Daoy (cell line): ENCODE measurements at regions not wholly inside any gene's neighbourhood (a gene's known extent, or its start where the extent isn't known, plus 50 kb on each side); places are given as distances from the start of the nearest gene placed in this dataset.
"Not testable (repeated sequence)": the region's sequence is repeated elsewhere in the genome, so short reads cannot be mapped to it uniquely, and the experiment has no call there.

Experiments
- DNase-seq: peaks from one replicate; pipeline ENCODE4 v3.0.0-alpha.2; 2015; ENCODE audit warnings: low read depth

DNA sequence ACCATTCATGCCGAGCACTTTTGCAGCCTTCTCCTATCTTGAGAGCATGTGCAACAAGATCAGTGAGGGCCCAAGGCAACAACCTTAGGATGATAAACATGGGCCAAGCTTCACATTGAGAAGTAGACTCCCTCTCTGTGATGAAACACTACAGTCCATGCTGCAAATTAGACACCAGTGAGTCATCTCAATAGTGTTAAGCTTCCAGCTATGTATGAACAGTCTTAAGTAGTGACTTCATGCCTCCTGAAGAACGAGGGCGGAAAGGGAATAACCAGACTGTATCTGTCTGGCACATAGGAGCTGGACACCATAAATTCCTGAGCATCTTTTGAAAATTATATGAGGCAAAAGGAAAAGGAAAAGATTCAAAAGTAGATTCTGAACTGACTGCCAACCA is 309.9 kb upstream of the SLITRK1 start:
- DNase-seq, result no peak

DNA sequence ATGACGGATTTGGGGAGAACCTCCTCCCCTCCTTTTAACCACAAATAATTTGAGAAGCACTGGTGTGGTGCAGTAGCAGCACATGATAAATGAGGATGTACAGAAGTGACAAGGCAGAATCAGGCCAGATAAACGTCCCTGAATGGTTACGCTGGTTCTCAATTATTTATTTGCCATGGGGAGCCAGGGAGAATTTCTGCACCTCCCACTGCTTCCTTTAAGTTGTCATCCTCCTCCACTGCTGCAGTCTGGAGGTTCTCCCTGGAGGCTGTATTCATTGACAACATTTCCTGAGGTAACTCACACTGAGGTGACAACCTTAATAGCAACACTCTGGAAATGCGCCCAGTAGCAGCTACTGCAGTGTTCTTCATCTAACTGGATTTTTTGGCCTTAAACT is 308.9 kb upstream of the SLITRK1 start:
- no peak for DNase-seq

DNA sequence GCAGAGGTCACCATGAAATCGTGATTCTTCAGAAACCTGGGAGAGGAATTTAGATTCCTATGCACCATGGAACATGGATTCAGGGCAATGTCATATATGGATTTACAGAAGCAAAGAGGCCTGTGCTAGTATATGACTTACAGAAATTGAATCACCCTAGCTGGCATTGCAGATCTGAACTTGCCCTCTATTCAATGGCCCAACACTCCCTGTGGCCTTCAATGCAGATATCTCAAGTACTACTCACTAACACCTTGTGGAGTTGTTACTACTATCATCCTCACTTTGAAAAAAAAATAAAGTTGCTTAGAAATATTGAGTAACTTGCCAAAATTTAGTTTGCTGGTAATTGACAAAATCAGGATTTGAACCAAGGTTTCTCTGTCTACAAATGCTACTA is 305.4 kb upstream of the SLITRK1 start:
- DNase-seq, result no peak

DNA sequence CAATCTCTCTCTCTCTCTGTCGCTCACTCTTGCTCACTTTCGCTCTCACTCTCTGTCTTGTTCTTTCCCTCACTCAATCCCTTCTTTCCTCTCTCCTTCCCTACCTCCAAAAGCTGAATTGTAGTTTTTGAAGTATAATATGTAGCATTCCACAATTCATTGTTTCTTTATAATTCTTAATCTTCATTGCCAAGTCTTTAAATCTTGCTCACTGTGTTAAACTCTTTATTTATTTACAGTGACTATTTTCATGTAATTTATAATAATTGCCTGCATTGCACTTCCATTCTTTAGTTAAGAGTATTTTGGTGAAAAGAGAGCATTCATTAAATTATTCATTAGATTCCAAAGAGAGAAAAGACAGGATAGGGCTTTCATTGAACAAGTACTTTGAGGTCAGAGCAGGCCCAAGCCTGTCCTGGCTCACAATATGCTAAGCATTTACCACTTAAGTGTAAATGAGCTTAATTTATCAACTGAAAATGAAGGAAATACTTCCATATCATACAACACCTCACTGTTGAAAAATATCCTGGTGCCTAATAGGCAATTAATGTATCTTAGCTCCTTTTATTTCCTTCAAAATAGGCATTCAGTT is 257.4 kb upstream of the SLITRK1 start:
- no peak for DNase-seq

DNA sequence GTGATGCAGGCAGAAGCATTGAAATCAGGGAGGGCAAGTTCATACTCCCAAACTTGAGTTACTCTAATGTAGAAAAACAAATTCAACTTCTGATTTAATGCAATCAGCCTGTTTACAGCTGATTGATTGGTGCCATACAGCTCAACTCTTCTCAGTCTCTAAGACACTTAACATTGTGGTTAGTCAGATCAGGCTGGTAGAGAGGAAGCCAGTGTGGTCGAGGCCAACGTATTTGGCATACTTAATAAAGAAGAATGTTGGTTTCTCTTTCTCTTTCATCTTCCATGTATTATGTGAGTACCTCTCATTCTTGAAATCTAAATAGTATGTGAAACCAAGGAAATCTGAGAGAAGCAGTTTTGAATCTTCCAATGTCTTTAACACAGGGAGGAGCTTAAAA is 255.0 kb upstream of the SLITRK1 start:
- DNase-seq, result no peak

DNA sequence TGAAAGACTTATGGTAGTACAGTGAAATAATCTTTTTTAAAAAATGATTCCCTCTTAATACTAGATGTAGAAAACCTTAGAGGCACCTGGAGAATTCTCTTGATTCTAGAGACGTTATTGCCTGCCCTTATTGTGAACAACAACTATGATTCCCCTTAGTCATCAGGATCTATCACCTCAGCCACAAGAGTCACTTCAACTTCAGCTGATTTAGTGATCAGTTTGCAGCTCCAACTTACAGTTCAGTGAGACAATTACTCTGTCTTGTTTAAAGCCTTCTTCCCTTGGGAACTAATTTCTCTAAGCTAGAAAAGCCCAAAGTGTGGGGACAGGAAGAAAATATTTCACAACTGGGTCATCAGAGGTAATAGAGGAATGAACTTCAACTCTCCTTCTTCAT is 254.3 kb upstream of the SLITRK1 start:
- no peak for DNase-seq

DNA sequence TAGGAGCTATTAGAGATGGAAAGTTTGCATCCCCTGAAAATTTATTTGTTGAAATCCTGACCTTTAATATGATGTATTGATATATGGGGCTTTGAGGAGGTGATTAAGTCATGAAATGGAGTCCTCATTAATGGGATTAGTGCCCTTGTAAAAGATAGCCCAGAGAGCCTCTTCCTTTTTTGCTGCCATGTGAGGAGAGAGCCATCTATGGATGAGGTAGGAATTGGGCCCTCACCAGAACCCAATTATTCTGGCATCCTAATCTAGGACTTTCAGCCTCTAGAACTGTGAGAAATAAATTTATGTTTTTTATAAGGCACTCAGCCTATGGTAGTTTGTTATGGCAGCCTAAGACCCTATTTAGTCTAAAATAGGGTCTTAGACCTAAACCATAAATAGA is 250.2 kb upstream of the SLITRK1 start:
- DNase-seq, result no peak

DNA sequence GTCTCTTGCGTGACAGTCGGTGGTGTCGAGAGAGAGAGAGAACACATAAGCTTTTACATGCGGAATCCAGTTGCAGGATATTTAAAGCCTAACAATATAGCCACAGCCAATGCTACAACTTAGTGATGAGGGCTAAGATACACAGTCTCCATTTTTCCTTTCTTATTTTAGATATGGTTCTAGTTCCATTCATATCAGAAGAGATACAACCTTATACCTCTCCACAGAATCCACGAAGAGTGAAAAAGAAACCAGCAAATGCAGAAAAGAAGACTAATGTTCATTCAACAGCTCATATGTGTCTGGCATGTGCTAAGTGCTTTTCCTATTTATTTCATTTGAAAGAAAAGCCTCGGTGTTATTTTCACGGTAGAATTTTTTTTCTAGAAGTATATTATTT is 249.0 kb upstream of the SLITRK1 start:
- DNase-seq, result no peak

DNA sequence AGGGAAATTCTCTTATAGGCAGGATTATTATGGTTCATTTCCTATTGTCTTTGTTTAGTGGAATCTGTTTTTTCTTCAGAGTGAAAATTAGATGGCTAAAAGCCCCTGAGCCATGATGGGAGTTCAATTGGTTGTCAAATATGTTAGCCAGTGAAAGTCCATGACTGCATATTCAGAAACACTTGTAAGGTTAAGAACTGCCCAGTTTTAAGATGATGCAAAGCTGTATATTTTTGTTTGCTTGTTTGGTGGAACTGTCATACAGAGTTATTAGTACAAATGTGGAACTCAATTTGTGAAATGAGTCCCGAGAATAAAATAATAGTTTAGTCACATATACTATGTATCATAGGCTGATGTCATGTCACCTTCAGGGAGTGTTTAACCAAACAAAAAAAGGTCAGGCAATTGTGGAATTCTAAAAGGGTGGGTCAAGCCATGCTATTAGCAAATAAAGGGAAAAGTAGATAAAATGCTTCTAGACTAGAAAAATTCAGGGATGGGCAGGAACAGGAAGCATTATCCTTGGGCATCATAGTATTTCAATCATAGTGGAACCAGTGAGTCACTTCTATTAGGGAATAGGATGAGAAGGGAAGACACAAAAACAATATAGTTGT is 248.3 kb upstream of the SLITRK1 start:
- no peak for DNase-seq

DNA sequence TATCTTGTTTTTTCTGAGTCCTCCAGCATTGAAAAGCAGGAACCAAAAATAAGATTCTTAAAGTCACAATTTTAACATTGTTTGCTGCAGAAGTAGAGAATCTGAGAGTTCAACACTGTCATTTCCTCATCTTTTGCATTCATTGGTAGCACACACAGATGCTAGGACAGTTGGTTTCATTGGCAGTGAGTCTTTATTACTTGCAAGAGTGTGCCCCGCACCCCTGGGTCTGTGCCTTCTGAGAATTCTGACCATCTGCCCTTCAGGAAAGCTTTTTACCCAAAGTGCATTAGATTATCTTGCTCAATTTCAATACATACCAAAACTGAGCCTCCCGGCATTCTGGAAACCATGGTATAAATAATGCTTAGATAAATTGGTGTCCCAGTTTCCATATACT is 247.7 kb upstream of the SLITRK1 start:
- no peak for DNase-seq

DNA sequence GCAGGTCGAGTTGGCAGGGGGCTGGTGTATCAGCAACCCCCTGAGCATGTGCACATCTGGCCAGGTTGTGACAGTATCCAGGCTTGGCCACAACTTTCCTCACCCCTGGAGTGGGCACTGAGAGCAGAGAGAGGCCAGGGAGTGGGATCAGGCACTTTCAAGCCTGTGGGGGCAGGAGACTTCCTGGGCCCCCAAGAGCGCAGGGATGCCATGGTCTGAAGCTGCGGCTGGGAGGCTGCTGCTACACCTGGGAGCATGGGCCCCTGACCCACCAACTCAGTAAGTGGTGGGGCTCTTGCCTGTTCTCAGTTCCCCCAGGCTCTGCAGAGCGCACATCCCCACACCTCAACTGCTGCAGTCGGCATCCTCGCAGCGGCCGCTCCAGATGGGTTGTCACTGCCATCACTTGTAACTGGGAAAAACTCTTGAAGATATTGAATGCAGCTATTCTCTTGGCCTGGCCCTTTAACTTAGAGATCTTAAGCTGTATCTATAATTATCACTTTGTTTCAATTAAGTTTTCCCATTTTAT is 245.4 kb upstream of the SLITRK1 start:
- no peak for DNase-seq

DNA sequence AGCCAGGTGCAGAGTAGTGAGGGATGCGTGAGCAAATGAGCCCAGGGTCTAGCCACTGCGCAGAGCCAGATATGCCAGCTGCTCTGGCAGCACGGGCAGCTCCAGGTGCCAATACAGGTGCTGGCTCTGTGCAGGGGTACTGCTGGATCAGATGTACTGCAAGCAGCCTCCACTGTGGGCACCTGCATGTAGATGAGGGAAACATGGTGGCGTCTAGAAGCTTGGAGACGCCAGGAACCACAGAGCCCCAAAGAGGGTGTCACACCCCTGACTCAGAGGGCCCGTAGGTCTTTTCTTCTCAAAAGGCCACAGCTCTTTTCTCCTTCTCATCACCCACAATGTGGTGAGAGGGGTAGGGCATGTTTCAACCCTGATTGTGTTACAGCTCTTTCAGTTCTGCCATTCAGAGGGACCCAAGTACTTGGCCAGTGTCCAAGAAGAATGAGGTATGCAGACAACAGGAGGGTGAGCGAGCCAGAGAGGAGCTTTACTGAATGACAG is 244.4 kb upstream of the SLITRK1 start:
- DNase-seq, result no peak

DNA sequence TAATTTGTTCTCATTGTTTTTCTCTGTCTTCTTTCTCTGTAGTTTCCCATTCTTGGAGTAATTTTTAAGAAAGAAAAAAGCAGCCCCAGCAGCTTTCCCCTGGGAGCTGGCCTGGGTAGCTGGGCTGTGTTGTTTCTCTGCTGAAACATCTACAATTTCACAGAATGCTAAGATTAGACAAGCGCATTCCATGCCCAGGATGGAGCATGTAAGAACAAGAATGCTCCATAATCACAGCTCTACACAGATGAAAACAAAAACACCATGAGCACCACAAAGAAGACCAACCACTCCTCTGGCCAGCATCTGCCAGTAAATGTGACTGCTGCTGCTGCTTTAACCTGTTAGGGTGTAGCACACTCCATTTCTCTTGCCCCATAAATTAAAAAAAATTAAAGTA is 239.2 kb upstream of the SLITRK1 start:
- DNase-seq, result no peak

DNA sequence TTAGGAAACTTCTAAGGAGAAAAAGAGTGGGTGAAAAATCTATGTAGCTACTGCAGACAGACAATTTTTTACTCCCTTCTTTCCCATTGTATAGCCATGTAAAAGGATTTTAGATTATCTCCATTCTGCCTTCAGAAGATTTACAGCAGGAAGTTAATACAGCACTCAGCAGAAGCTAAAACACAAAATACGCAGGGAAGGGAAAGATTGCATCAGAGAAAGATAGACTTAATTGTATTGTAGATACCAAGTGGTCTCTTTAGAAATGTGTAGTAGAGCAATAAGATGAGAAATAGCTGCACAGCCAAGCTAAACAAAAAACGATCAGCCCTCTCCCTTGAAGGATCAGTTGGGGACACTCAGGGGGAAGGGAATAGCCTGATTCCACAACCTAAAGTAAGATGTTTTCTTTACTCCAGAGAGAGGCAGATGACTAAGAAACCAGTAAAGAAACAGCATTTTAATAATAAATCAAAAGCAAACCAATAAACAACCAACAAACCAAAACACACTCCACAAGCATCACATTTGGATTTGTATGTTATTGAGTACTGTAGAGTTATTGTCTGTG is 236.7 kb upstream of the SLITRK1 start:
- no peak for DNase-seq

DNA sequence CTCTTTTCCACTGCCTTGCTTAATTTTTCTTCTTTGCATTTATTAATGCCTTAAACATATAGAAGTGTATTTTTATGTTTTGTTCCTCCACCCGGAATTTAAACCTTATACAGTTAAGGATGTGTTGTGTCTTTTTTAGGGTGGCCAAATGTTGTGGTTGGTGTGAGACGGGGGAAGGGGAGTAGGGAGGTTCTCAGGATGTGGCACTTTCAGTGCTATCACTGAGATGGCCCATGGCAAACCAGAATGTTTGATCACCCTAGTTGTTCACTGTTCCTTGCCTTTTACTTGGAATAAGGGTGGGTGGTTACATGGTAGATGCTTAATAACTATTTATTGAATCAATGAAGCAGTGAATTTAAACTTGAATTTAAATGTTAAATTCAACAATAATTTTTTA is 216.0 kb upstream of the SLITRK1 start:
- DNase-seq, result no peak

DNA sequence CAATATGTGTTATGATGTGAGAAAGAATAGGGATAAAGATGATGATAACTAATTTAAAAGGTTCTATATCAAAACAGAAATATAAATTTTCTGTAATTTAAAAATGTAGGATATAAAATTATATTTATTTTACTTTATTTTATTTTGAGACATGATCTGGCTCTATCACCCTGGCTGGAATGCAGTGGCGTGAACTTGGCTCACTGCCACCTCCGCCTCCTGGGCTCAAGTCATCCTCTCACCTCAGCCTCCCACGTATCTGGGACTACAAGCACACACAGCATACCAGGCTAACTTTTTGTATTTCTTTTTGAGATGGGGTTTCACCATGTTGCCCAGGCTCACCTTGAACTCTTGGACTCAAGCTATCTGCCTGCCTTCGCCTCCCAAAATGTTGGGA is 214.9 kb upstream of the SLITRK1 start:
- no peak for DNase-seq

DNA sequence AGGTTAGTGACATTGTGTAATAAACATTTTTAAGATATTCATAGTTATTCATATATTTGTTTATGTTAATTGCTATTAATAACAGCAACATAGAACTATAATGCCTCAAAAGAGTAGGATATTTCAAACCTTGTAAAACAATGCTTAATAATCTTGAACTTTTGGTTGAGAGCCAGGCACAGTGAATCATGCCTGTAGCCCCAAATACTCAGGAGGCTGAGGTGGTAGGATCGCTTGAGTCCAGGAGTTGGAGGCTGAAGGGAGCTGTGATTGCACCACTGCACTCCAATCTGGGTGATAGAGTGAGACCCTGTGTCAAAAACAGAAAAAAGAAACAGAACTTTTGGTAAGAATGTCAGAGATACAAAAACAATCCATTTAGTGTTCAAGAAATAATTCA is 213.9 kb upstream of the SLITRK1 start:
- DNase-seq, result no peak

DNA sequence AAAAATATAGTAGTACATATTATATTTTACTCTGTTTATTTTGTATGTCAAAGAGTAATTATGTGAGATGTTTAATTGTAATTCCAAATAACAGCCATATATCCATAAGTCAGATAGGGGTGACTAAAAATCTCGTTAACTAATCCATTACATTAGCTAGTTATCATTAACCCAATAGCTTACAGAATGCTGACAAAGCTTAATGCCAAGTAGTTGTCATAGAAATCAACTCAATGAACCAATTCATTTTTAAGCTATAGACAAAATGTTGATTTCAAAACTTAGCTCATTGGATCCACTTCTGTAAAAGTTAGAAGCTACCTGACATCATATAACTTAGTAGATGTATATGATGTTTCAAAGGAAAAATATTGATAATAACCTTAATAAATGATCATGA is 206.7 kb upstream of the SLITRK1 start:
- no peak for DNase-seq

DNA sequence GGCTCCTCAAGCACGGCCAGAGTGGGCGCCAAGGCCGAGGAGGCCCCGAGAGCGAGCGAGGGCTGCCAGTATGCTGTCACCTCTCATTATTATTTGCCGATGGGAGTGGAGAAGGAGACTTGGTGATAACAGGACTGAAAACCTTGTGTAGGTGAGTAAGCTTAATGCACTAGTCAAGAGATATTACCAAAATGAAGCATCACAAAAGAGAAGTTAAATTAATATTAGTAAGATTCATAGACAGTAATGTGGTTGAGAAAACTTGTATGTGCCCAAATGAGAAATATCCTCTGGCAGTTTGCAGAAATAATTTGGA is 204.5 kb upstream of the SLITRK1 start:
- DNase-seq, result no peak

DNA sequence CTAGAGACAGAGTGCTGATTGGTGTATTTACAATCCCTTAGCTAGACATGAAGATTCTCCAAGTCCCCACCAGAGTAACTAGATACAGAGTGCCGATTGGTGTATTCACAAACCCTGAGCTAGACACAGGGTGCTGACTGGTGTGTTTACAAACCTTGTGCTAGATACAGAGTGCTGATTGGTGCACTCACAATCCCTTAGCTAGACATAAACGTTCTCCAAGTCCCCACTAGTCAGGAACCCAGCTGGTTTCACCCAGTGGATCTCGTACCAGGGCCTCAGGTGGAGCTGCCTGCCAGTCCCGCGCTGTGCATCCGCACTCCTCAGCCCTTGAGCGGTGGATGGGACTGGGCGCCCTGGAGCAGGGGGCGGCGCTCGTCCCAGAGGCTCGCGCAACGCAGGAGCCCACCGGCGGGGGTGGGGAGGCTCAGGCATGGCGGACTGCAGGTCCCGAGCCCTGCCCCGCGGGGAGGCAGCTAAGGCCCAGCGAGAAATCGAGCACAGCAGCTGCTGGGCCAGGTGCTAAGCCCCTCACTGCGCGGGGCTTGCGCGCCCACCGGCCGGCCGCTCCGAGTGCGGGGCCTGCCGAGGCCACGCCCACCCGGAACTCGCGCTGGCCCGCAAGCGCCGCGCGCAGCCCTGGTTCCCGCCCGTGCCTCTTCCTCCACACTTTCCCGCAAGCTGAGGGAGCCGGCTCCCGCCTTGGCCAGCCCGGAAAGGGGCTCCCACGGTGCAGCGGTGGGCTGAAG is 204.0 kb upstream of the SLITRK1 start:
- not testable (repeated sequence) for DNase-seq

DNA sequence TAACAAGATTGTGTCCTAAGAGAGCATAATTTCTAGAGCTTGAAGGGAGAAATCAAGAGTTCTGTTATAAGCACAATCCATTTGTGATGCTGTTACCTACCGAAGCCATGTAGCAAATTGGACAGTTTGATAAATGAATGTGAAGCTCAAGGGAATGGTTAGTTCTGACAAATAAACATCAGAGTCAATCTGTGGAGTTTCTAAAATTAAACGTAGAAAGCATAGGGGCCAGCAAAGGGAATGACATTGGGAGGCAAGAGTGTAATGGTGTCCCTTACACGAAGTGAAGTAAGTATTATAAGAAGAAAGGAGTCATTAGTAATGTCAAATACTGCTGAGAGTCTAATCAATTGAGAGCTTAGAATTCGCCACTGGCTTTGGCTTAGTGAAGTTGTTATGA is 200.2 kb upstream of the SLITRK1 start:
- DNase-seq, result no peak

DNA sequence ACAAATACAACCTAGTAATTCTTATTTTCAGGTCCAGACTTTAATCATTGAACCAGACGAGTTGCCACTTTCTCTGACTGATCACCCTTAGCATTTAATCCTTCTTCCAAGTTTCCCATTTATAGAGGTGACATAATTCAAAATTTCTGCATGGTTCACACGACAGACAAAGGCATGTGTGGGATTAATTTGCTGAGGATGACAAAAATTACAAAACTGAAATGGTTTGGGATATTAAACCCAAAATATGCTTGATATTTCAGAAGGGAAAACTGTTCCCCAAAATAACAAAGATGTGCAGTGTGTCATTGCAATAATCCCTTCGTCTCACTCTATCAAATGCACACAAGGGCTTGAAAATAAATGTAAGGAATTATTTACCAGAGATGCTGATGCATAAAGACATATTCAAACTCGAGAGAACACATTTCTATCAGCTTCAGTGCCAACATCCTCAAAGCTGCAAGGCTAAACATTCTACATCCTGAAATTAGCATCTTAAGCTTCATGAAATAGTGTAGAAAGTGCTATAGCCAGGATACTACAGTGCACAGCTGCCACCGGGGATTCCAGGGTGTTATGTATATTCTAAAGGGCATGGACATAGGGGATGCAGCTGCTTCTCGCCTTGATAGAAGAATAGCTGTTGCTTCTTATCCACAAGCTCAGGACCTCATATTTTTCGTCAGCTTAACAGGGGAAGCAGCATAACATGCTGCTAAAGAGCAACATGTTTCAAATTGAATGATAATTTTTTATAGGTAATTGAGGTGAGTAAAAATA is 198.7 kb upstream of the SLITRK1 start:
- DNase-seq, result no peak
